NCI-H2227 (cell line): ENCODE measurements at regions not wholly inside any gene's neighbourhood (a gene's known extent, or its start where the extent isn't known, plus 50 kb on each side); places are given as distances from the start of the nearest gene placed in this dataset.

Experiments used
- DNase-seq: peaks from one replicate; lab custom pipeline; 2025; ENCODE audit not compliant: unreplicated experiment; lab: John Stamatoyannopoulos, UW

DNA sequence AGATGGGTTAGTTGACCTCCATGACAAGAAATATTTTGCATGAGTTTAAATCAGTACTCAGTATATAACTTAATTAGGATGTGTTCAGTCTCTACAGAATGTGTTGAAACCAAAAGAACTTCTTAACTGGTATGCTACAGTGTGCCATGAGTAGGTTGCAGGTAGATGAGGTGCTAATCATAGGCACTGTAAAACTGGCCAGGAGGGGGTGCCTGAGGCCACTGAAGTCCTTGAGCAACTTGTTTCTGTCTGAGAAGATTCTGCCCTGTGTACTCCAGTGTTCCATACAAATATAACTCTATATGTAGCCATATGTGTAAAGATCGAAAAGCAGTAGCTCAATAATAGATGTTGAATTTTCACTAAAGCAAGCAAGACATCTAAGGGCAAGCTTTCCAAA is 549.2 kb upstream of the KLF12 start:
- no peak for DNase-seq

DNA sequence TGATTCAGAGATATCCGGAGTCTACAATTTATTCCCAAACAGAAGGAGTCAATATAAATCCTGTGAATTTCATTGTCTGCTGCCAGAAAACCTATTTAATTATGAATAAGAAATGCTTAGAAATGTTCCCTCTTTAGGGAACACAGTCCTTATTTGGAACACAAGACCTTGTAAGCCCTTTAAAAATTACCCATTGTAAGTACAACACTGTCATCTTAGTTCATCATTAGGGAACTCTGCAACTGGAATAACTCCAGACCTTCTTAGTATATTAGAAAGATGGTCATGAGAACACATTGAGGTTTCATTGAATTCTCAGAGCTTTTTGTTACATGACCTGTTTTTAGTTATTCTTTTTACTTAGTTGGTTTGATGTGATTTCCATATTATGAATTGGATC is 548.5 kb upstream of the KLF12 start:
- no peak for DNase-seq

DNA sequence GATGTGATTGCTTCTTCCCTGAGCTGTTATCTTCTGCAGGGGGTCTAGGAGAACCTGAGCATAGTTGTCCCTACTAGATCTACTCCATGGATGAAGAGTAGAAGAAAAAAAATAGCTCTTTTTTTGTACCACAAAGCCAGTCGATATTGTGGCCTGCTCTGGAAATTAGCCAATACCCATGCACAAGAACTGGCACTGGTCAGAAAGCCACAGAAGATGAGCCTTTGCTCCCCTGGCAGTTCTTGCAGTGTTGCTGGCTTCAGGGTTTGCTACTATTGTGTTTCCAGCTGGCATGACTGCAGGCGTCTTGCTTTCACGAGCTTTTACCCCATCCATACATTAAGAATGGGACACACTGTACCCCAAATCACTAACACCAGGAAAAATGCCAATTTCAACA is 547.7 kb upstream of the KLF12 start:
- DNase-seq, result no peak

DNA sequence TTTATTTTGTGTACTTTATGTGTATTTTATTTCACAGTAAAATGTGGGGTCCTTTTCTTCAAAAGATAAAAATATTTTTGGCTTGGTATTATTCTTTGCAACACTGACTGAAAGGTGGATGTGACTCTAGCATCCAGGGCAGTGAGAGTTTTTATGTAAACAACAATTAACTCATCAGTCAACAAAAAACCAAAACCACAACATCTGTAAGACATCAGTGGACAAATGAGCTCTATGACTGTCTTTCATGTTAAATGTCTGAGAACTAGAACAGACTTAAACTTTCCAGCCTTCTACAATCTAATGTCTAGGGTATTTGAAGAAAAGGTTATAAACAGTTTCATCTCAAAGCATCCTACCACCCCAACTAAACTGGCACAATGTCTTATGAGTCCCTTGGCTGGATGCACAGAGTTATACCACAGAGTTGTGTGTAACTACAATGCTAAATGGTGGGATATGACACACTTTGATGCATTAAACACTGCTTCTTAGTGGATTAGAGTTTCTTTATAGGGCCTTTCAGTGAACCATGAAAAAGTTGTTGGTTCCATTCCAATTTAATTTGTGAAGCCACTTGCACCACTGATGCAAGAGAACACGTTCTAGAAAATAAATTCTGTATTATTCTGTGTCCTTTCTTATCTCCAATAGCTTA is 544.2 kb upstream of the KLF12 start:
- DNase-seq, result no peak

DNA sequence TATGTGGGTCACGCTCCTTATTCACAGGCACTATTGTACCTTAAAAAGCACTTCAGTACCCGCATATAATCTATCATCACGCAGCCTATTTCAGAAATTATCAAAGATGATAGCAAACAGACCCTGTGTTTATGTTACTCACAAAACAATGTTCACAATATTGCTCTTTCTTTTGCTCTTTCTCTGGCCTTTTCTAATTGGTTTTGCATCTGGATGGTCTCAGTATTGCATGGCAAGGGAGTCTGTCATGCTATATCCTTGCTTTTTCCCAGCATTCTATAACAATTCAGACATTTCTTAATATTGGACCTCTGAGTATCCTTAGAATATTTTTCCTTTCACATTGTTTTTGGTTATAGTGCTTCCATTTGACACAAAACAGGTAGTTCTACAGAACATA is 541.8 kb upstream of the KLF12 start:
- no peak for DNase-seq

DNA sequence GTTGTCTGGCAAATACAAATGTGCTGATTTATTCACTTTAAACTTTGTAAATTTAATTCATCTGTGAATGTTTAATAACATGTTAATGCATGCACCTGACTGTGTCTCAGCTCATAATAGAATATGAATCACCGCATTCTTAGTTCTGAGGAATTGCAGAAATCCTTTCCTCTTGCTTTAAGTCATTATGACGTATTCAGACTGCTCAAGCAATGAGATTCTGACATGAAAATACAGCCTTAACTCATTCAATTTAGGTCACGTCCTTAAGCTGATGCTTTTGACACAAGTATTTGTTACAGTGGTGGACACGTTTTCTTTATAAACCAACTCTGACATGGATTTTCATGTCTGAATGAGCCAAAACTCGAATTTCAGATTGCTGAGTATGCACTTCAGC is 541.0 kb upstream of the KLF12 start:
- DNase-seq, result no peak

DNA sequence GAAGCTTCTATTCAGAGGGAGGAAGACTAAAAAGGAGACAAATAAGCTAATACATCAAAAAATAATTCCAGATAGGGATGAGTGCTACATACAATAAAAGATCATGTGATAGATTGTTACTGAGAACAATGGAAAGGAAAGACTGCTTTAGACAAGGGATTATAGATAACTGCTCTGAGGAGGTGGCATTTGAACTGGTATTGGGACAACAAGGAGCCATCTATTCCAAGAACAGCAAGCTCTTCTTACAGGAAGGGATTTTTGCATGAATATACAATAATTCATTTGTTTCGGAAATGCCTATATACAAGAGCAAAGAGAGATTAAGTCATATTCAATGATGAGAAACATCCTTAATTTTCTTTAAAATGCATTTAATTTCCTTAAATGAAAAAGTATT is 540.5 kb upstream of the KLF12 start:
- no peak for DNase-seq

DNA sequence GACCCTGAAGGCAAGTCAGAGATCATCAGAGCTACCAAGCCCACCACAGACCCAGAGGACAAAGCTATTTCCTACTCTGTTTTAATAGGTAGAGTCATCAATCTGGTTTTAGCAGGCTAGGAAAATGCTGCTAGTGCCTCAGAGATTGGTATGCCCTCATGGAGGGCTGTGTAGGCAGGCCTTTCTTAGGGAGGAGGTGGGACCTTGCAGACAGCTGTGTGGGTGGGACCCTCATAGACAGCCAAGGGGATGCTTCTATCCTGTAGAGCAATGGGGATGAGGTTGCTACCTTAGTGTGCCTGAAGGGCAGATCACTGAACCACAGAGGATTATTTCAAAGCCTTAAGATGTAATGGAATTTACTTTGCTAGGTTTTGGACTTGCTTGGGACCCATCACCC is 534.9 kb upstream of the KLF12 start:
- DNase-seq, result no peak

DNA sequence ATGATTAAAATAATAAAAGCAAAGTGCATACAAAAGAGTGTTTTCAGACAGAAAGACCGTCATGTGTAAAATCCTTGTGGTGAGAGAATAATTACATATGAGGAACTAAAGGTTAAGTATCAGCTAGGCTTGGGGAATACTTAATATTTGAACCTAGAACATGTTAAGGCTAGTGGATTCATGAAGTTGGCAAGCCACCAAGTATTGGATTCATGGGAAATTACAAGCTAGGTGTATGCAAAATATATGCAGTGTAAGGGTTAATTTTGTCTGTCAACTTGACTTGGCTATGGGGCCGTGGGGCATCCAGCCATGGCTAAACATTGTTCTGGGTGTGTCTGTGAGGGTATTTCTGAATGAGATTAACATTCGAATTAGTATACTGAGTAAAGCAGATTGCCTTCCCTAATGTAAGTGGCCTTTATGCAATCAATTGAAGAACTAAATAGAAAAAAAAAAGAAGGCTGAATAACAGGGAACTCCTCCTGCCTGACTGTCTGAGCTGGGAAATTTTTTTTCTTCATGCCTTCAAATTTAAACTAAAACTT is 533.5 kb upstream of the KLF12 start:
- DNase-seq, result no peak

DNA sequence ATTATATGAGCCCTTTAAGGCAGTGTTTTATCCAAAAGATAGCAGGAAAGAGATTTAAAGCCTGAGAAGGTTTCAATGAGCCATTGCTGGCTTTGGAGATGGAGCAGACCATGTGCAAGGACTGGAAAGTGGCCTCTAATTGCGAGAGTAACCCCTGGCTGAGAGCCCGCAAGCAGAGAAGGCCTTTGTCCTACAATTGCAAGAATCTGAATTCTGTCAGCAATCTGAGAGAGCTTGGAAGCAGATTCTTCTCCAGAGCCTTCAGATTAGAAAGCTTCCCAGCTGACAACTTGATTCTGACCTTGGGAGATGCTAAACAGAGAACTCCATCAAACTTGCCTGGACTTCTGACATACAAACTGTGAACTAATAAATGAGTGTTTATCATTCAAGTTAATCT is 528.7 kb upstream of the KLF12 start:
- DNase-seq, result no peak

DNA sequence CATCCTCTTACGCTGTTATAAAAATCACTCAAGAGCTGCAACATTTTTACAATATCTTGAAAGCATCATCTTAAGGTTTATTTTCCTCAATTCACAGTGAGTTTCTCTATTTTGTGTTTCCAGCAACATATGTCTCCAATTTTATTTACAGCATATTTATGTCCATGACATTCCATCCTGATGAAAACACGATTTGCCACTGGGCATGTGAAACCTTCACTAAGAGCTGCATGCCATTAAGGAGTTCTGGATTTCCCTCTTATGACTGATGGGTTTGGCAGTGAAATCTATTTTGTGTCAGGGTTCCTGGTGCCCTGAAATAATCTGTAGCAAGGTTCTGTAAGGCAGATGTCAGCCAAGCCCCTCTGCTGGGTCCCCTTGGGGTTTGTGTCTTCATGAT is 527.6 kb upstream of the KLF12 start:
- DNase-seq, result no peak

DNA sequence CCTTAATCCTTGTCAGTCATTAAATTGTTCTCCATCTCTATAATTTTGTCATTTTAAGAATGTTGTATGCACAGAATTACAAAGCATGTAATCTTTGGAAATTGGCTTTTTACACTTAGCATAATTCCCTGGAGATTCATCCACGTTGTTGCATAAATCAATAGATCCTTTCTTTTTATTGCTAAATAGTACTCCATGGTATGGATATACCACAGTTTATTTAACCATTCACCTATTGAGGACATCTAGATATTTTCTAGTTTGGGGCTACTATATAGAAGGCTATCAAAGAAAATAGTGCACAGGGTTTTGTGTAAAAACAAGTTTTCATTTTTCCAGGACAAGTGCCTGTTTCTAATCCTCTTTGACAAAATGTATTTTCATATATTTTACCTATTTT is 523.6 kb upstream of the KLF12 start:
- no peak for DNase-seq

DNA sequence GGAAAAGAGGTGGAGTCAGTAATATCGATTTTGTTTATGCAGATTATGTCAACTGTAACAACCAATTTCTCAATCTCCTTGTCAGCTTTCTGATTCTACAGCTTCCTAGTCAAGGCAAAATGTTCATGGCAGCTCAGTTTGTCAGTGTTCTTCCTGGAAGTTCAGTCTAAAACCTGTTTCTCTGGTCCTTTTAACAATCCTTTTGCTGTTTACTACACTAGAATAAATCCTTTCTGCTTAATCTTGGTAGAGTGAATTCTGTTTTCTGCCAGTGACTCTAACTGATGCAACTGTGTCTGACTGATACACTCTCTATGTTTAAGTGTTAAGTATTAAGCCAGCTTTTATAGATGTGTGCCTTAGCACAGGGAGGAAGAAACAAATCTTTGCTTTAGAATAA is 516.9 kb upstream of the KLF12 start:
- DNase-seq, result no peak

DNA sequence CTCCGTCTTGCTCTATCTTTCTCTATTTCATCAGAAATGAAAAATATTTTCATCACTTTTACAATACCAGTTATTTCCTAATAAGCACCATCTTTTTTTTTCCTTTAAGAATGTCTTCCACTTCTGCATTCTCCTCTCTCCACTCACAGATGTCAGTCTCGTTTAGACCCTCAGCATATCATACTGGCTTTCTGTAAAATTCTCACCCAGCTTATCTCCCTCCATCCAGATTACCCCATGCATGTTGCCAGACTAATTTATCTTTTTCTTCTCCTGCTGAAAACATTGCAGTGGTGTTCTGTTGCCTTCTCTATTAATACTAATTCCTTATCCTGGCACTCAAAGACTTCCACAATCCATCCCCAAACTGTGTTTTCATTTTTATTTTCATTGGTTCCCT is 513.8 kb upstream of the KLF12 start:
- no peak for DNase-seq

DNA sequence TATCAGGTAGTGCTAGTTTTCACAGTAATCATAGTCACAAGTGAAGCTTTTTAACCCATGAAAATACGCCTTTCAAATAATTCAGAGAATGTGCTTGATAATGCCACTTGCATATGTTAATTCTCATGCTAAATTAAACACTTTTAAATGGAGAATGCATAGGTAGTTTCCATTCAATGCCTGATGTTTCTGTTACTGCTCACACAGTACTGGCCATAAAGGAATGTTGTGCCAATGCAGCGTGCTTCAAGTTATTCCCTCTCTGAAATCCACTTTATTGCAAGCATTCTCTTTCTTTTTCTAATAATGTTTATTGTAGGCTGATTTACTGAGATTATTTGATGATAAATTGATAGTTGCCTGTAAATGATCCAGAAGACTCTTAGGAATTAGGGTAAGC is 513.0 kb upstream of the KLF12 start:
- DNase-seq, result no peak

DNA sequence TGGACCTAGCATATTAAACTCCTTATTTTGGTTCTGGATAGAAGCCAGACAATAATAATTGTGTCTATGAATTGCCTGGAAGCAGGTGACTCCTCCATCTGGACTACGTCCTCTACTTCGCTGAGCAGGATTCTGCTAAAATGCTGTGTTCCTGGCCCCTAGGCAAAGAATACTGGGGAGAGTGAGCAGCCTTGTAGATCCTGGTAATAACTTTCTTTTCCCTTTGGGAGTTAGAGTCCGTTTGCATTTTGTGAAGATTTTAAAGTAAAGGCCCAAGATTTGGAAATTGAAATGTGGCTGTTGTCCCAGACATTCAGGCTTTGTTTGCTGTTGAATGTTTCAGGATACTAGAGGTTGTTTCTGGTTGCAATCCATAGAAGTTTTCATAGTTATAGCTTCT is 511.9 kb upstream of the KLF12 start:
- DNase-seq, result no peak

DNA sequence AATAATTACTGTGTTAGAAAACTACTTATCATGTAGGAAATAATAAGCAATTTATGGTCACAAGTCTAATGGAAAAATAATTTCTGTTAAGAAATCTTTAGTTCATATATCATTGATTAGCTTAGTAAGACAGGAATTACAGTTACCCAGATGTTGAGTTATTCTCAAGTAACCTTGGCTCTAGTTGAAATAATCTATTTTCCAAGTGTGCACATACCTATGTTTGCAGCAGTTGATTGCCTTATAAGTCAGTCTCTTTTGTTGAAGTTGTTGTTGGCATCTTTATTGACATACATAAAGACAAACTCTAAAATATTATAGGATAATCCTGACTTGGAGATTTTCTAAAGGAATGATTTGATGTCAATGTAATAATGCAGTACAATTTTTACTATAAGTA is 511.4 kb upstream of the KLF12 start:
- no peak for DNase-seq

DNA sequence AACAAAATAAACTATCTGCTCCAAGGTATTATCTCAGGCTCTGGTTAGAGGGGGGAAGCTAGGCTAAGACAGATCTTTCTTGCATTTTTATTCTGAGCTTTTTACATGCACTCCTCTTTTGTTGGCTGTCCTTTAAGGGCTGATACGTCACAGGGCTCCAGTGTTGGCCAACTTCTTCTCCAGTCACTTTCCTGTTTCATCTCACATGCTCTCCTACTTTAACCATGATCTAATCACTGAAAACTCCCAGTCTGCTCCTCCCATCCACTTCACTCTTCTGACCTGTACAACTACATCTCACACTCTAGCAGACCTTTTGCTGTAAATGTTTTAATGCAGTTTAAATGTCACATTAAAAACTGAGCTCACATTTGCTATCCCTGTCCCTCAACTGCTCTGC is 510.0 kb upstream of the KLF12 start:
- no peak for DNase-seq

DNA sequence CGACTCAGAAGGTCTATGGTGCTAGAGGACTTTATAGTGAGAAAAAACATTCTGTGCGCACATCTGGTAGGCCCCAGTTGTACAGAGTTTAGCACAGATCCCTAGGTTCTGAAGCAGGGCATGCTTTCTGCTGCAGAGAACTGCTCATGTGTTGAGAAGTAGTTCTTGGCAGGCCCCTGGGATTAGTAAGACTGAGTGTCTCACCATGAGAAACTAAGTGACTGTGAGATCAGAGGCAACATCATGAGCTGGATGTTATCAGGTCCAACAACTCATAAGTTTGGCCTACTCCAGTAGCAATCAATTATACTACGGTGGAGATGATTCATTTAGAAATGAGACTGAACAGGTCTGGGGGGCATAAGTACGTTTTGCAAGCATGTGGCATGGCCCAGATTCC is 507.4 kb upstream of the KLF12 start:
- DNase-seq, result no peak

DNA sequence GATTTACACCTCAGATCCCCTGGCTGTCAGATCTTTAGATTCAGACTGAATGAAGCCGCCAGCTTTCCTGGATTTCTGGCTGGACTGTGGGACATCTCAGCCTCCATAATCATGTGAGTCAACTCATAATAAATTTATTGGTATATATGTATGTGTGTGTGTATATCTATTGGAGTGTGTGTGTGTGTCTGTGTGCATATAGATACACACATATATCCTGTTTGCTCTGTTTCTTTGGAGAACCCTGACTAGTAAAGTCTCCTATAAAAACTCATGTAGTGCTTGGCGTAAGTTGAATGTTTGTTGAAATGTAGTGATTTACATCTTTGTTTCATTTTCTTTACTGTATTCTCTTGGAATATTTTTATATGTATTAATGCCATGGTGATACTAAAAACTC is 499.5 kb upstream of the KLF12 start:
- no peak for DNase-seq

DNA sequence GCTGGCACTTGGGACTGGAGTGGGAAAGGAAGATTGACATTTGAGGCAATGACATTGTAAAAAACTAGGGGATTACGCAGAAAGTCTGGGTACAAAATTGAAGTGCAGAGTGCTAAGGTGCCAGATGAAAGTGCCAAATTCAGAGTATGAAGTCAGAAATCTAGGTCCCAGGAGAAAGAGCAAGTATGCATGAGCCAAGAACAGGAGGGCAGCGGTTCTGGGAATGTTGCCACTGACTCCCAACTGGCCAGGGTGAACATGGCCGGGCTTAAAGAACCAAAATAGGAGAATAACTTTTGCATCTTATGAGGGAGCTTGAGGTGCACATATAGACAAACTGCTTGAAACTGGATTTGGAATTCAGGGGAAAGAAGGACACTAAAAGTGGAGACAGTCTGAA is 495.8 kb upstream of the KLF12 start:
- no peak for DNase-seq

DNA sequence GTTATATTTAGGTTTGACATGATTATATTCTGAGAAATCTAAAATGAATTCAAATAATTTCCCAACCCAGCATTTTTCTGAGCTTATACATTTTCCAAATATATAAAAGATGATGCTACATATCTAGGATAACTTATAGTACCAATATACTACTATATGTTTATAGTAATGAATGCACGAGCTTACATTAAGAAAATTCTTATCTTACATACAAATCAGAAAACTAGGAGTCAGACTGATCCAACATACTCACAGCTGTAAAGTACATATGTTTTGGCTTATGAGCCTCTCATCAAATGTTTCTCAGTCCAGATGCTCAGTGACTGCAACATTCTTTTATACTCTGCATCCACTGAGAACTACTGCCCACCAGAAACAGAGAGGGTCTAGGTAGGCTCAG is 491.3 kb upstream of the KLF12 start:
- DNase-seq, result no peak

DNA sequence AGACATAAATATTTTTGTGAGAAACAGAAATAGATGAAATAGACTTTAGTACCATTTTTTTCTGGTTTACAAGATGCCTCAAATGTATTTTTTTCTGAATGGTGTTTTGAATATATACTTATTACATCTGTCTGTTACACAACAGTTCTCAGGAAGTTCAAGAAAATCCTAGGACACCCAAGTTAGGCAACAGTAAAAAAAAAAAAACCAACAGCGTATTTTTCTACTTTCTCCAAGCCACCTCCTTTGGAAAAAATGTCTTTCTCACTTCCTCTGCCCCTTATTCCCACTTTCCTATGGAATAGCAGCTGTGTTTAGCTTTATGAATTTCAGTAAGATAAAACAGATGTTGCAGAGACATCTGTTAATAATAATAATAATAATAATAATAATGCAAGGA is 489.6 kb upstream of the KLF12 start:
- DNase-seq, result no peak

DNA sequence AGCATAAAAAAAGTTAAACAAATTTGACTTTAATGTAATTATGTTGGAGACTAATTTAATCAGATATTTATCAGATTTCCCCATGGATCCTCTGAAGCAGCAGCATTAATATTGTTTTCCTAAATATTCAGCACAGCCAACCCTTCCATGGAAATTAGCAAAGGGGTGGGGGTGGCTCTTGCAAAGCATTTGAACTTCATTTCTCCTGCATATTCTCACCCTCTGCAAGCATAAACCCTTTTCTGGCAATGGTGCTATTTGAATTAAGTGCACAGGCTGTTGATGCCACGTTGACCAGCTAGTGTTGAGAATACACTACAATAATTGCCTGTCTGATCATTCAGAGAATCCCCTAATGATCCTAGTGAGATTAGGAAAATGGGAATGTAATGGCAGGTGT is 488.1 kb upstream of the KLF12 start:
- no peak for DNase-seq
